HCT116 (cell line): ENCODE measurements at regions not wholly inside any gene's neighbourhood (a gene's known extent, or its start where the extent isn't known, plus 50 kb on each side); places are given as distances from the start of the nearest gene placed in this dataset.
A peak's percentile ranks its signal among the peaks of the same experiment; 100 is the strongest.
"Not testable (repeated sequence)": the region's sequence is repeated elsewhere in the genome, so short reads cannot be mapped to it uniquely, and the experiment has no call there.

Experiments
- ATAC-seq: fragments of 200-7000 bp; cut with Tn5 transposase; 2 replicates; pipeline ENCODE4 v1.9.1; 2020; ENCODE audit warnings: mild to moderate bottlenecking, moderate library complexity
- BruUV-seq: library from RNA; stranded (reverse); fragments of 400-500 nt; replicated peaks from 2 replicates; lab custom pipeline; 2021; lab: Mats Ljungman, UMichigan
- CTCF ChIA-PET: fragments of 300-600 bp; sonication (Branson Sonifier 250); formaldehyde crosslinking; loops from one replicate; lab custom pipeline; 2021; ENCODE audit warnings: antibody characterized with exemption; lab: Charles Lee
- POLR2A ChIA-PET: fragments of 300-600, 350-600 bp; sonication (Branson Sonifier 250); formaldehyde crosslinking; loops from one replicate; lab custom pipeline; 2021; ENCODE audit warnings: antibody characterized with exemption; lab: Charles Lee
- RAD21 ChIA-PET, 2 experiments: fragments of 300-600 bp; sonication (Branson Sonifier 250); formaldehyde crosslinking; loops; one replicate each; lab custom pipeline; 2023; ENCODE audit warnings: low total read pairs in 2 of 2; ENCODE audit not compliant: uncharacterized antibody in 2 of 2, unreplicated experiment in 2 of 2, low non-redundant PET in 1 of 2; lab: Charles Lee
- DNase-seq: peaks from one replicate; pipeline ENCODE4 v3.0.0-alpha.2; 2010; ENCODE audit warnings: low read depth, low spot score
- H2AFZ ChIP-seq: fragments of 200-600 bp; shearing (Covaris generic), sonication (generic); 2 replicates; pipeline ENCODE4 v1.6.1; 2017; ENCODE audit warnings: low read depth, mixed run types, mixed read lengths, antibody characterized with exemption, low read length; ENCODE audit not compliant: poor library complexity, severe bottlenecking
- H3K27ac ChIP-seq: 2 replicates; pipeline ENCODE4 v1.5.1; 2012; ENCODE audit warnings: low read depth, low read length
- H3K27me3 ChIP-seq: fragments of 200-600 bp; sonication (generic); 2 replicates; pipeline ENCODE4 v1.6.1; 2016; ENCODE audit warnings: mixed run types, low read length, mixed read lengths; ENCODE audit not compliant: insufficient read depth
- H3K36me3 ChIP-seq, 2 experiments: fragments of 200-500 bp in 1 of 2; fragments of 200-600 bp in 1 of 2; sonication (Bioruptor generic) in 1 of 2; sonication (generic) in 1 of 2; 2 replicates each; pipeline versions ENCODE4 v1.5.1 to v1.6.1; 2014 to 2016; ENCODE audit warnings: low read length in 2 of 2, inconsistent platforms in 1 of 2, mixed read lengths in 1 of 2, mixed run types in 1 of 2; ENCODE audit not compliant: insufficient read depth in 2 of 2, control insufficient read depth in 1 of 2
- H3K4me1 ChIP-seq, 2 experiments: fragments of 200-600 bp in 1 of 2; sonication (generic) in 1 of 2; 2 replicates each; pipeline versions ENCODE4 v1.5.1 to v1.6.1; 2012 to 2017; ENCODE audit warnings: low read length in 2 of 2, inconsistent platforms in 1 of 2, mild to moderate bottlenecking in 1 of 2, mixed read lengths in 1 of 2, mixed run types in 1 of 2, moderate library complexity in 1 of 2; ENCODE audit not compliant: insufficient read depth in 2 of 2, control insufficient read depth in 1 of 2
- H3K4me2 ChIP-seq: fragments of 200-600 bp; sonication (generic); 2 replicates; pipeline ENCODE4 v1.6.1; 2017; ENCODE audit warnings: mixed run types, low read length, mixed read lengths
- H3K4me3 ChIP-seq, 2 experiments: fragments of 200-600 bp in 1 of 2; sonication (generic) in 1 of 2; replicated peaks in 1 of 2; 2 replicates each; pipeline ENCODE4 v1.5.1; 2011 to 2016; ENCODE audit warnings: low read length in 2 of 2, control low read depth in 1 of 2, low read depth in 1 of 2, mild to moderate bottlenecking in 1 of 2, mixed read lengths in 1 of 2, mixed run types in 1 of 2
- H3K79me2 ChIP-seq: fragments of 200-600 bp; sonication (generic); 2 replicates; pipeline ENCODE4 v1.6.1; 2017; ENCODE audit warnings: mild to moderate bottlenecking, mixed run types, low read length, moderate library complexity, mixed read lengths; ENCODE audit not compliant: insufficient read depth
- H3K9ac ChIP-seq: fragments of 200-600 bp; sonication (generic); 2 replicates; pipeline ENCODE4 v1.6.1; 2016; ENCODE audit warnings: low read length, mixed read lengths
- H3K9me2 ChIP-seq: fragments of 200-600 bp; sonication (generic), shearing (Covaris generic); 2 replicates; pipeline ENCODE4 v1.6.1; 2017; ENCODE audit warnings: mixed run types, mild to moderate bottlenecking, moderate library complexity; ENCODE audit not compliant: insufficient read depth
- H3K9me3 ChIP-seq, 2 experiments: fragments of 200-500 bp in 1 of 2; fragments of 200-600 bp in 1 of 2; sonication (Bioruptor generic) in 1 of 2; sonication (generic) in 1 of 2; 2 replicates each; pipeline ENCODE4 v1.6.1; 2014 to 2017; ENCODE audit warnings: low read length in 2 of 2, mixed read lengths in 2 of 2, inconsistent platforms in 1 of 2, low read depth in 1 of 2, mild to moderate bottlenecking in 1 of 2, mixed run types in 1 of 2, moderate library complexity in 1 of 2; ENCODE audit not compliant: control insufficient read depth in 1 of 2, insufficient read depth in 1 of 2
- H4K20me1 ChIP-seq: fragments of 200-600 bp; sonication (generic), shearing (Covaris generic); 2 replicates; pipeline ENCODE4 v1.6.1; 2017; ENCODE audit warnings: mixed run types, mild to moderate bottlenecking, moderate library complexity; ENCODE audit not compliant: insufficient read depth
- intact Hi-C: fragments of 100-400 bp; cut with micrococcal nuclease; formaldehyde crosslinking; loops from 2 replicates; pipeline ENCODE4 v1.10.0; 2022

DNA sequence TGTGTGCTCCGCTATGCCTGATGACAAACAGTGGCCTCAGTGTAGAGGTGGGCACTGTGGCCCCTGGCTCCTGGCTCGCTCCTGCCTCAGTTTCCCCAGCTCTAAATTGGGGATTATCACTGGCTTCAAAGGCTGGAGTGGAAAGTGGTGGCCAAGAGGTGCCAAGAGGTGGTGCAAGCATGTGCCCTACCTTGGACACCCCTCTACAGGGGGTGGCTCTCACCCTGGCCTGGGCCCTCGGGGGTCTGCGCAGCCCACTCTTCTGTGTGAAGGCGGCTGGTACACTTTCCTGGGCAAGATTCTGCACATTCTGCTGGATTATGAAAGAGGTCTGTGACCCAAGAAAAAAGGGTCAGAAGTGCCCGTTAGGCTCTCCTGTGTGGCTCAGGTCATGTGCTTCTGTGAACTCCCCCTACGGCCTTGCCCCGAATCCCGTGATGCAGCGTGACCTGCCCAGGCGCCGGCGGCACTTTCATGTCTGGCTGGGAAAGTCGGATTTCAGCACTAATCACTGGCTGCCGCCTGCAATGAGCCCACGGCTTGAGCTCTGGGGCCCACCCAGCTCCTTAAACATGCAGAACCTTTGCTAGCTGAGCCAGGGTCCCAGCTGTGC, 57.3 kb upstream of the SPN start:
- H3K9me3 ChIP-seq, POLR2A ChIA-PET, H2AFZ ChIP-seq, H4K20me1 ChIP-seq, H3K4me2 ChIP-seq, H3K9me2 ChIP-seq, H3K4me3 ChIP-seq, H3K27me3 ChIP-seq, RAD21 ChIA-PET, H3K9ac ChIP-seq, DNase-seq, ATAC-seq, CTCF ChIA-PET, intact Hi-C loops, H3K36me3 ChIP-seq, BruUV-seq: not testable (repeated sequence)
- peaks cover 12 to 16% of the 10 kb centered on the region in 2 experiments for H3K4me1 ChIP-seq
- H3K79me2 ChIP-seq = peaks cover 97% of the 10 kb centered on the region
- H3K27ac ChIP-seq = peak overlapping the region; percentile 42; the same call in 1 of the 2 replicates

DNA sequence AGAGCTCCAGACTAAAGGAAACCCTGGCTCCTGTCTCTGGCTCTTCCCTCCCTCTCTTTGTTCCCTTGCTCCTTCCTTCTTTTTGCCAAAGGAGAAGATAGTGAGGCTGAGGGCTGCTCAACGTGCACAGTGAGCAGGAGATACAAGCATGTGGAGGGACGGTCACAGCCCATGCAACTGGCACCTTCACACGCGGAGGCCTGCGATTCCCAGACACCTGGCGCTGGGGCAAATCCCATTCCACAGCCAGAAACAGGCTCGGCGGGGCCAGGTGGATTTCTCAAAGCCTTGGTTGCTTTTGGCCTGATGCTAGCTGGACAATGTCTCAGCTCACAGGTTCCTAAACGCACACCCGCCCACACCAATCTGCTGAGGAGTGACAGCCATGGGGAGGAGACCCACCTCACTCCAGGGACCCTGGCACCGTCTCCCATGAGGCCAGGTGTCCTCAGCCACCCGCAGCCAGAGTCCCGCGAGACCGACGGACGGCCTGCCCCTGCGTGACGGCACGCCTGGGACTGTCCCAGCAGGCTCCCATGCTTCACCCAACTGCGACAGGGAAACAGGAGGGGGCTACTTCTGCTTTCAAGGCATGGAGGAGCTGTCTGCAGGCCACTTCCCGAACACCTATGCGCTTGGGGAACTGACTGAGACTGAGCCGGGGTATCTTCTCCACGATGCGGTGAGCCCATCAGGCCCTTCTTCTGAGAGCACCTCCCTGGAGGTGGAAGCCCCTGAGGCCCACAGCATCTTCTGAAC, 56.2 kb upstream of the SPN start:
- BruUV-seq, H3K9me3 ChIP-seq, H4K20me1 ChIP-seq, H3K27me3 ChIP-seq, ATAC-seq, DNase-seq, H3K4me3 ChIP-seq, intact Hi-C loops, H2AFZ ChIP-seq, CTCF ChIA-PET, H3K4me2 ChIP-seq, POLR2A ChIA-PET, H3K27ac ChIP-seq, H3K9me2 ChIP-seq, RAD21 ChIA-PET, H3K9ac ChIP-seq, H3K36me3 ChIP-seq: not testable (repeated sequence)
- Histone ChIP-seq H3K79me2 (peaks cover 95% of the 10 kb centered on the region), H3K4me1 (peaks cover 16 to 25% of the 10 kb centered on the region in 2 experiments)

GRCh38 chr16:29607428-29607823, 55.6 kb upstream of the SPN start:
- DNase-seq, H3K27ac ChIP-seq, H4K20me1 ChIP-seq, H3K4me2 ChIP-seq, H3K27me3 ChIP-seq, H2AFZ ChIP-seq, H3K36me3 ChIP-seq, H3K9me3 ChIP-seq, ATAC-seq, intact Hi-C loops, BruUV-seq, CTCF ChIA-PET, RAD21 ChIA-PET, H3K9ac ChIP-seq, H3K9me2 ChIP-seq, POLR2A ChIA-PET, H3K4me3 ChIP-seq: not testable (repeated sequence)
- Histone ChIP-seq H3K4me1 (peaks cover 16 to 25% of the 10 kb centered on the region in 2 experiments), H3K79me2 (peaks cover 91% of the 10 kb centered on the region)
